Activated gamma-delta T cell treated with Interleukin-2 at 50 U/mL for 16 hours (primary cell): ENCODE measurements at regions not wholly inside any gene's neighbourhood (a gene's known extent, or its start where the extent isn't known, plus 50 kb on each side); places are given as distances from the start of the nearest gene placed in this dataset.
"Not testable (repeated sequence)": the region's sequence is repeated elsewhere in the genome, so short reads cannot be mapped to it uniquely, and the experiment has no call there.

Experiments used
- DNase-seq: peaks from one replicate; pipeline ENCODE4 v3.0.0-alpha.2; 2020

DNA sequence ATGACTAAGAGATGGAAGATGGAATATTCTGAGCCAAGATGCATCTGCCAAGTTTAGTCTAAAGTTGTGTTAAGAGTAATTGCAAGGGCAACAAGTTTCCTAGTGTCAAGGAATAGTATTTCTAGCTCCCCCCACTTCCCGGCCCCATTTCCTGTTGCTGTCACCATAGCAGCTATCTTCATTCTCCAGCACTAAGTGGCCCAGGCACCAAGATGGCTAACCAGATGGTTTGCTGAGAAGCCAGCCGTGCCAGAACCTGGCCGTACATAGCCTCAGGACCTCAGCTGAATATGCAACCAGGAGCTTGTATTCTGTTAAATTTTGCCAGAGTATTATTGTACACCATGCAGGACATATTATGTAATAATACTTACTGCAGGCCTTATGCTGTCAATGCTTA, 108.8 kb upstream of the UMPS start:
- no peak for DNase-seq

DNA sequence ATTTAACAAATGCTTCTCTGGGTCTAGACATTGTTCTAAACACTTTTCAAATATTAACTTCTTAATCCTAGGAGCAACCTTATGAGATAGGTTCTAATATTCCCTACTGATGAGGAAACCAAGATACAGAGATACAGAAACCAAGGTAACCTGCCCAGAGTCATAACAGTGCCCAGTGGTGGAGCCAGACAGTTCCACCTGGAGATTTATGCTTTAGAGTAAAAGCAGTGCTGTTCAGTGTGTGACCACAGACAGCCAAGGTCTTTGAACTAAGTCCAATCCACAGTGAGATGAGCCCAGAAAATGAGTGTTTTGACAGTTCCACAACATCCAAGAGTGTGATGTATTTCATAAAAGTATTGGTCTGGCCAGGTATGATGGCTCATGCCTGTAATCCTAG, 105.2 kb upstream of the UMPS start:
- DNase-seq = no peak

DNA sequence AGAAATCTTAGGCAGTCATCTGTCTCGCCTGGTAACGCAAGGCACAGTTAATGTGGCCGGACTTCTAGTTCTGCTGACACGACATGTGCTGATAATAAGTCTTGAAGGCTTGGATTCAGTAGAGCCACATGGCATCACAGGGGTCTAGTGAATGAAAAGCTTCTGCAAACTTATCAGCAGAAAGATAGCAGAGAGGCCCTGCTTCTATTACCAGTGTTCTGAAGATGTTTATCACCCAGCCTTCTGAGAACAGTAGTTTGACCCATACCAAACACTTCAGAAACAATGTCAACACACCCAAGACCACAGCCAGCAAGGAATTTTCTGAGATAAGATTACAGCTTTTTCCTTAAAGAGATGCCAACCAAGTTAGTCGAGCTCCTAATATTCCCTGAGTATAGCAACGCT, 102.7 kb upstream of the UMPS start:
- DNase-seq = no peak

DNA sequence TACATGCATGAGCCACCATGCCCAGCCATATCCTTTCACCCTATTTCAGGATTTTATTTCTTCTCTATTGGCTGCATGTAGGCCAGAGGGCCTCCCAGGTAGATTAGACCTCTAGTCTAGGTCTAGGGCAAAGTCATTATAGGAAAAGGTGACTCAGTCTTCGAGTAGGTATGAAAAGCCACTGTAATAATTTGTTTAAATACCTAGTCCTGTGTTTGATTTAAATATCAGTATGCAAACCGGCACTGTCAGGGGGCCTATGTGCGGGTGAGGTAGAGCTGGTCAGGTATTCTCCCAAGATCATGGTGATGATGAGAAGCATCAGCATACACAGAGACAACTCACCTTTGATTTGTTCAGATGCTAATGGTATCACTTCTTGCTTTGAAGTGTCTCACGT, 101.4 kb upstream of the UMPS start:
- DNase-seq = no peak

DNA sequence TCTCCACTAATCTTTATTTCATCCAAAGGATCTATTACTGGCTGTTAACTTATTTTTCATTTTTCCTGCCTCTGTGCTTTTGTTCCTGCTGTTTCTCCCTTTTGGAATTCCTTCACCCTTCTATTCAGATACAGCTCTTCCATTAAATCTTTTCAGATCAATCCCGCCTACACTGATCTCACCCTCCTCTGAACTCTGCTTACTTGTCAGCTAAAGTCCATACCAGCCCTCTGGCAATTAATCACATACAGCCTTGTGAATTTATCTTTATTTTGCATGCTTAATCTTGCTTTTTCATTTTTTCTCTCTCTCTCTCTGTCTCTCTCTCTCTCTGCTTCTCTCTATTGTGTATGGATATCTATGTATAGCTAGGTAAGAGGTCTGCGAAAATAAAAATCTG, 100.8 kb upstream of the UMPS start:
- DNase-seq = no peak

DNA sequence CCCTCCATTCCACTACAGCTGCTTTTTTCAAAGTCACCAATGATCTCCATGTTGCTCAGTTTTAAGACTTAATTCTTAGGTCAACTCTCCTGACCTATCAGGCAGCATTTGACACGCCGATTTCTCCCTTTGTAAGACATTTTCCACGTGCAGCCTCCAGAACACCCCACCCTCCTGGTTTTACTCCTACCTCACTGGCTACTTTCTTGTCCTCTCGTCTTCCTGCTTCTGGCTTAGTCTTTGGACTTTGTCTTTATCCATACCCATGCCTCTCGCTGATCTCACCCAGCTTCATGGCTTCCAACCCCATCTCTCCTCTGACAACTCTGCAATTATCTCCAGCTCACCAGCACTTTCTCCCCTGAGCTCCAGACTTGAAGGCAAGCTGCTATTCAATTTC, 99.3 kb upstream of the UMPS start:
- DNase-seq = no peak

DNA sequence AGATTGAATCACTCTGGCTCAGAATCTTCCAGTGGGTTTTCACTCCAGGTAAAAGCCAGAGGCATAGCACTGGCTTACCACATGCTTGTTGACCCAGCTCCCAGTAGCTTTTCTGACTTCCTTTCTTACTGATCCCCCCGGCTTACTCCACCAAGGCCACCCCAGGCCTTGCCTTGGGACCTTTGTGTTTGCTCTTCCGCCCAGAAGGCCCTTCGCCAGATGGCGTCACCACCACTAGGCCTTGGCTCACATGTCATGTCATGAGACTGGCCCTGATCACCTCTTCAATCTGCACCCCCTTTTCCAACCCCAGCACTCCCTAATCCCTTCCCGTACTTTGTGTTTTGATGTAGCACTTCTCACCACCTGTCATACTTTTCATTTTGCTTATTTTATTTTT, 98.5 kb upstream of the UMPS start:
- DNase-seq = no peak

DNA sequence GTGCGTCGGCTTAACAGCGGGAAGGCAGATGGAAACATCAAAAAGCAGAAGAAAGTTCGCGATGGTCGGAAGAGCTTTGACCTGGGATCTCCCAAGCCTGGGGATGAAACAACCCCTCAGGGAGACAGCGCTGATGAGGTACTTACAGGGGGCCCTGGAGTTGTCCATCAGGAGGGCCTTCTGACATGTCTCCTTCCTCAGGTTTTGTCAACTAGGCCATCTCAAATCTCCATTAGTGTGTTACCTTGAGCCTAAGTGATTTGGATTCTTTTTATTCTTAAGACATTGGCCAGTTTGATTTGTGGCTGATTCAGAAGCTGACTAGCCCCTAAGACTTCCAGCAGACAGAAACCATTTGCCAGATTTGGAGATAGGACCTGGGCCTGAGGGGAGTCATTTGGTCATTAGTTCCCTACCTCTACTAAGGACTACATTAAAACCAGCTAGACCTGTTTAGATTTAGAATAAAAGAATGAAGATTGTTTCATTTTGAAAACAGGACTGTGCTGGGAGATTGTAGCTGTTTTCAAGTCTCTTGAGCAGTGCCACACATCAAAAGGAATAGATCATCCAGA, 97.6 kb upstream of the UMPS start:
- DNase-seq = no peak

DNA sequence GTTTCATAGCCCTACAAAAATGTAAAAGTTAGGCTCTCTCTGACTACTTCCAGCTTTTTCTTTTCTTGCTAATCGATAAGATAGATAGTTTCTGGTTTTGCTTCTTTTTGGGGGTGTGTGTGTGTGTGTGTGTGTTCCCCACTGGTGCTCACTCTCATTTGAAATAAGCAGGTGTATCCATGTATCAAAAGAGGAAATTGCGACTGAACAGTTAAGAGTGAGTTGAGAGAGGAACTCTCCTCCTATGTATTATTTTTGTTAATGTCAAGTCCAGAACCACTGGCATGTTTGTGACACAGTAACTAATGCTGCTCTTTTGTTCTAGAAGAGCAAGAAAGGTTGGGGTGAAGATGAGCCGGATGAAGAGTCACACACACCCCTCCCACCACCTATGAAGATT, 96.7 kb upstream of the UMPS start:
- DNase-seq = no peak

DNA sequence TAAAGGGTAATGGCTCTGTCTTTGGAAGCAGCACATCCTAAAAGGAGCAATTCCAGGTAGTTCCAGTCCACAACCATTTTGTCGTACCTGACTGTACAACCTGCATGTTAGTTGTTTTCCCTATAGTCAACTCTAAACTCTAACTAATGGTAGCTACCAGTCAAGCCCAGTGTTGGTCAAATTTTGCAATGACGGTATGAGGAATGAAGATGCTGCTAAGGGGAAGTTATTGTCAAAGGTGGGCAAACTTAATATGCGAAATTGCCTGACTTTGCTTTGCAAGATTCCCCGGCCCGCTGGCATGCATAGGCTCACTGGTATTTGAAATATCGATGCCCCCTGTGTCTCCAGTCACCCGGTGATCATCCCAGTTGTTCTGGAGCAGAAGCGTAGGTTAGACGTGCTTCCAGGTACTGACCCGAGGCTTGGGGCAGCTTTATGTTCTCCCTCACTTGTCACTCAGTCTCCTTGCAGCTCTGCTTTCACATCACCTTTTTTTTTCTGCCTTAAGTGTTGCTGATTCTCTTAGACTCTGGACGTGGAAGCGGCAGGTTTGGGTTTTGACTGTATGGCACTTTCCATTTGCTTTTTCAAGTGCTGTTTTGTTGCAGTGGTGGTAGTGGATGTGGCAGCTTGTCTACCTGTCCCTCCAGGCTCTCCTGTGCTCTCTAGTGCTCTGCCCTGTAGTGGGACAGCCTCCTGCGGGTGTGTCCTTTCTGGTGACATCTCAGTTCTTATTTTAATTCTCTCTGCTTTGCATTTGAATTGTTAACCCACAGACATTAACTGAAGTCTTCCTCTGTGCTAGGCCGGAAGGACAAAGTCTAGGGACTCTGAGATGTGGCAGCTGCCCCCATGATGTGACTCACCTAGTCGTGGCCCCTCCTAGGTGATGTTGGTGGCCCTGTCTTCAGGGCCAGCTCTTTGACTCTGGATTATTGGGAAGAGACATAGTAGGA, 95.8 kb upstream of the UMPS start:
- DNase-seq = no peak

DNA sequence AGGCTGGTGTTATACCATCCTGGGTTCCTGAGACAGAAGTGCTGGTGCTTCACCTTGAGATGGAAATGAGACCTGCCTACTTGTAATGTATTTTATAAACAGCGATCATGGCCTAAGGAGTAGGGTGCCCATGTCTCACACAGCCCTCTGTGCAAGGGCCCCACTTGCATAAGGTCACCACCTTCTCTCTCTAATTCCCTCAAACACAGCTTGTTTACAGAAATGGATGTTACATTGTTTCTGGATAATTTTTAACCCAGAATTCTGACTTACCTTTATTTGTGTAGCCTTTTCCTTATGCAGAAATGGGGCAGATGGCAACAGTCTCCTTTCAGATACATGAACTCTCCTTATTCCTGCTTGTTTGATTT, 95.1 kb upstream of the UMPS start:
- DNase-seq = no peak

DNA sequence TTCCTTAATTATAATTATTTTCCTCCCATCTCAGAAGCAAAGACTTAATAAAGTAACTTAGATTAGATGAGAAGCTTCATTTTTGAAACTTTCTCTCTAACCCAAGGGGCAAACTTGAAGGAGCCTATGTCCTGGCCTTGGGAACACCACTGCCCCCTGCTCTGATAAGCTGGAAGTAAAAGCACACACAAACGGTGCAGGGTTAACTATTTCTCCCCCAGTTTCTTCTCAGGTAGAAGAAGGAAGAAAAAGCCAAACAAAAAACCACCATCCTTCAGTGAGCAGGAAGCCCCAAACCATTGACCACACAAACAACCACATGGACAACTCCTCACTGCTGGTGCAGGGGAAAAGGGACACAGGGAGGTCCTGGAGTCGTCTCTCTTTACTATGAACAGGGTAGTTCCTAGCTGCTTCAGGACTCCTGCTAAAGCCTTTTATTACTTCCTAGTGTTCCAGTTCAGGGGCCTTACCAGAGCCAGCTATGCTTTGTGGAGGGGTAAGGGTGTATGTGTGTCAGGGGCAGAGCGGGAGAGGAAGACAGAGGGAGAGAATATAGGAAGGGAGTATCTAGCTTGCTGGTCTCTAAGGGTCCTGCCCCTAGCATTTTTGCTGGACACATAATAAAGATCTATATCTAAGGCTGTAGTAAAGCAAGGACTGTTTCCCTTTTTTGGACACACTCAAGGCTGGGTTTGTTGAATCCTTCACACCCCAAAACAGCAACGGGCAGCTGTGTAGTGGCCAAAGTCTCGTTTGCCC, 94.0 kb upstream of the UMPS start:
- no peak for DNase-seq

DNA sequence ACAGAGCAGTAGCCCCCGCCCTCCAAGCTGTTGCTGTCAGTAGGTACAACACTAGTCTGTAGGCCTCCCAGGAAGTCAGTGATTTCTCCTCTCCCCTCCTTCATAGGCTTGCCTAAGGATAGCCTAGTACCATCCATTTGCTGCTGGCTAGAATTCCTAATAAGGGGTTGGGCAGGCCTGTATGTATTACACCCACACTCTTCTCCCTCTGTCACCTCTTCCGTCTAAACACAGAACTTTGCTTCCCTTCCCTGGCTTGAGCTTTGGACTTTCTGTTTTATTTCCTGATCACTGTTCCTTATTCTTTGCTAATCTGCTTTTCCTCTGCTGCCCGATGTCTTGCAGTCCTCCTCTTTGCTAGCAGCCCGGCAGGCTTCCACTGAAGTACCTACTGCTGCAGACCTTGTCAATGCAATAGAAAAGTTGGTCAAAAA, 93.4 kb upstream of the UMPS start:
- no peak for DNase-seq

DNA sequence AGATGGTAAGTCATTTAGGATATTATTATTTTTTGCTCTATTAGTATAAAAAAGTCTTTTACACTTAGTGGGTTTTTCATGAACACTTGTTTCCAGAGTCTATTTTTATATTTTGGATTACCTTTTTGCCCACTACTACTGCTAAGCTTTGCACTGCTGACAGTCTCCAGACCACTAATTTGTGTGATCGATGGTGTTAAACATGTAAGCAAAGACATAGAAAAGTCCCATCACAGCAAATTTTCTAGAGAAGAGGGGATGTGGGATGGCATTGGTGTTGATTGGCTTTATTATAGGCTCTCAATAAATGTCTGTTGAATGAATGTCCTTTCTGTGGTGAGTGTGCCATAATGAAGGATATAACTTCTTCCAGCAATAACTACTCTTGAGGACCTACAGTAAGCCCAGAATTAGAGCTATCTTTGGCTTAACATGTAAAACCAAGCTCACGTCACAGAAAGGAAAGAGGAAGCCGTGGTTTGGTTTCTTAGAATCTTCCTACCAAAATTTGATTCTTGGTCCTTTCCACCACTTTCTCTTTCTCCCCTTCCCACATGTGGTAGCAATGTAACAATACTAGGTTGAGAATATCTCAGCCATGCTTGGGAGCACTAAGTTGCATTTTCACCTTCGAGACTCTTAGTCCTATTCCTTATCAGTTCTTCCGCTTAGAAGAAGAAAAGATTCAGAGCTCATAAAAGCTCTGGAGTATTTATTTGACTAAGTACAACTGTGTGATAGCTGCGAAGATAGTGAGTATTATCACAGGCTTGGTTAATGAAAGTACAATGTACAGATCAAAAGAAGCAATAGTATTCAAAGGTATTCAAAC, 90.6 kb upstream of the UMPS start:
- DNase-seq = no peak

DNA sequence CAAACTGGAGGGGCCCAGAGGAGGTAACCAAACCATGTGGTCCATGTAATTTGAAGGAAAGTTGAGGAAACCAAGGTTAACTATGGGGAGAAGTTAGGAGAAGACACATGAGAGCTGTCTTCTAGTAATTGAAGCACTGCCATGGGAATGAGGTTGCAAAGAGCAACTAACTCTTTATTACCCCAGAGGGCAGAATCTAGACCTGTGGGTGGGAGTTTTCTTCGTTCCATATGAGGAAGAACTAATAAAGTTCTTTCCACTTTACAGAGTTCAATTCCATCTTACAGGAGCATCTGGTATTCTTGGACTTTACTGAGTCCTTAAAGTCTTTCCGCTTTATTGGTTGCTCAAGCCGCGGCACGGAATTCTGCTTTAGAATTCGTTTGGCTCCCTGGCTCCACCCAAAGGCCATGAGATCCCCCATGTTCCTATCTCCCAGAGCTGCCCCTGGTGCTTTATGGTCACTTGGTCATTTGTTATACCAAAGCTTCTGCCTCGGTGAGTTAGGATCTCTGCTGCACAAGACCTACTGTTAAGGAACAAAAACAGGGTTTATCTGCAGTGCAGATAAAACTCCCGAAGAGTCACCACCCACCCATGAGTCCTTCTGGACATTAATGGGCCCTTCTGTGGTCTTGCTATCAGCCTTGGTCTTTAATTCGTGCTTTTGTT, 89.5 kb upstream of the UMPS start:
- no peak for DNase-seq

DNA sequence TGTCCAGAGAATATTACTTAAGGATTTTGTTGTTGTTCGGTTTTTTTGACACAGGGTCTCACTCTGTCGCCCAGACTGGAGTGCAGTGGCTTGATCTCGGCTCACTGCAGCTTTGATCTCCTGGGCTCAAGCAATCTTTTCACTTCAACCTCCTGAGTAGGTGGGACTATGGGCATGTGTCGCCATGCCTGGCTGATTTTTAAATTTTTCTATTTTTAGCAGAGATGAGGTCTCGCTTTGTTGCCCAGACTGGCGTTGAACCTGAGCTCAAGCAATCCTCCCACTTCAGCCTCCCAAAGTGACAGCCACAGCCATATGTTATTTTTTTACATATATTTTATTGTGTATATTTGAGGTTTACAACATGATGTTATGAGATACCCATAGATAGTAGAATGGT, 86.8 kb upstream of the UMPS start:
- DNase-seq = no peak

DNA sequence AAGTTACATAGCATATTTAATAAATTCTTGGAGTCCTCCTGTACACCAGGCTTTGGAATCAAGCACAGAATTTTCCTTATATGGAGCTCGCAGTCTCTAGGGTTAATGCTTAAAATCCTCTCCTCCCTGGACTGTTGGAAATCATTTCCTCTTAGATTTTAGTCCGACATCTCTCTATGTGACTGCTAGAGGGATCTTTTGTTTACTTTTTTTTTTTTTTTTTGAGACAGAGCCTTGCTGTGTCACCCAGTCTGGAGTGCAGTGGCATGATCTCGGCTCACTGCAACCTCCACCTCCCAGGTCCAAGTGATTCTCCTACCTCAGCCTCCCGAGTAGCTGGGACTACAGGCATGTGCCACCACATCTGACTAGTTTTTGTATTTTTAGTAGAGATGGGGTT, 84.1 kb upstream of the UMPS start:
- not testable (repeated sequence) for DNase-seq

DNA sequence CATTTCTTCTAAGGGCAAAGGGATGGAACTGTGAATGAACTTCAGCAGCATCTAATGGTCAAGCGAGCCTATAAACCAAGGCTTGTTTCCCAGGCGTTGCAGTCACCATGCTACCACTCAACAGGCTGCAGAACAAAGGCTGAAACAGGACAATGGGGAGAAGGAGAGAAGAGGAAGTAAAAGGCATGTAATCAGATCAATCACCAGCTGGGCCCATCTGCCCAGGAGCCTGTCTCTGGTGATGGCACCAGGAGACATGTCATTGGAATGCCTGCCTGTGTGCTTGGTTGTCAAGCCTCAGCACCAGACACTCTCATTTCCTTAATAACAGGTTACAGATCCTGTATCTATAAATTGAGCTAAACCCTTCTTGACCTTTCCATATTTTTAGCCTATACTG, 81.7 kb upstream of the UMPS start:
- DNase-seq = no peak

DNA sequence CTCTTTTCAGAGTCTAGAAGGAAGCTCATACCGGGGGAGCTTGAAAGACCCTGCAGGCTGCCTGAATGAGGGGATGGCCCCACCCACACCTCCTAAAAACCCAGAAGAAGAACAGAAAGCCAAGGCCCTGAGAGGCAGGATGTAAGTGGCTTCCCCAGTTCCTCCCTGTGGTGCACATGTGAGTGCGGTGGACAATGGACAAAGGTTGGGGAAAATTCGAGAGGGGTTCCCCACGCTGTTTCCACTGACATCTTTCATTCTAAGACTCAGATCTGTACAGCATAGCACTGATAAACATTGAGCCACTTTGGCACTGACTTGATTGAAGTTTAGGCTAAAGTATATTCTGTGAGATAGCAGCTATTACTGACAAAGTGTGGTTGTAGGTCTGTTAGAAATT, 79.5 kb upstream of the UMPS start:
- DNase-seq = no peak

DNA sequence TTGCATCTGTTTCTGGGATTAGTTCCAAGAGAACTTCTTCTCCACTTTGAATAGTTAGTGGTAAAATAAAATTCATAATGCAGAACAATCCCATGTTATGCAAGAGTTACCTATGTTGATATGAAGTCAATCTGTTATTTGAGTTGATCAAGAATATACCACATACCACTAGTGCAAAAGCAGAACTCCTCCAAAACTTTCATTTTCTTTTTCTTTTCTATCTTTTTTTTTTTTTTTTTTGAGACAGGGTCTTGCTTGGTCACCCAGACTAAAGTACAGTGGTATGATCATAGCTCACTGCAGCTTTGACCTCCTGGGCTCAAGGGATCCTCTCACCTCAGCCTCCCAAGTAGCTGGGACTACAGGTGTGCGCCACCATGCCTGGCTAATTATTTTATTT, 78.8 kb upstream of the UMPS start:
- not testable (repeated sequence) for DNase-seq

DNA sequence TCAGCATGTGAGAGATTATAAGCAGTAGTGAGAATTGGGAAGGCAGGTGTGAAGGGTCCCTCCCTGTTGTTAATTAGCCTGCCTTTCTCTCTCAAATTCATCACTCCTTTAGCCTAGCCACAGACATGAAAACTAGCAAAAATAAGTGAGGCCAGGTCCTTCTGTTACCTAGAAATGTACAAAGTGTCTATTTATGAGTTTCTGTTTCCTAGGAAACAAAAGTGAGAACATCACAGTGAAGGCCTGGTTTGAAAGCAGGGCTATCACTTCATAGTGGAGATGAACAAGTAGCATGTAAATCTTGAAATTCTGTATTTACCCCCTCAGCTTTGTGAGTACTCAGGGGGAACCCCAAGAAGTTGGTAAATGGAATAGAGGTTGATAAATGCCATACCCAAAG, 78.2 kb upstream of the UMPS start:
- no peak for DNase-seq

DNA sequence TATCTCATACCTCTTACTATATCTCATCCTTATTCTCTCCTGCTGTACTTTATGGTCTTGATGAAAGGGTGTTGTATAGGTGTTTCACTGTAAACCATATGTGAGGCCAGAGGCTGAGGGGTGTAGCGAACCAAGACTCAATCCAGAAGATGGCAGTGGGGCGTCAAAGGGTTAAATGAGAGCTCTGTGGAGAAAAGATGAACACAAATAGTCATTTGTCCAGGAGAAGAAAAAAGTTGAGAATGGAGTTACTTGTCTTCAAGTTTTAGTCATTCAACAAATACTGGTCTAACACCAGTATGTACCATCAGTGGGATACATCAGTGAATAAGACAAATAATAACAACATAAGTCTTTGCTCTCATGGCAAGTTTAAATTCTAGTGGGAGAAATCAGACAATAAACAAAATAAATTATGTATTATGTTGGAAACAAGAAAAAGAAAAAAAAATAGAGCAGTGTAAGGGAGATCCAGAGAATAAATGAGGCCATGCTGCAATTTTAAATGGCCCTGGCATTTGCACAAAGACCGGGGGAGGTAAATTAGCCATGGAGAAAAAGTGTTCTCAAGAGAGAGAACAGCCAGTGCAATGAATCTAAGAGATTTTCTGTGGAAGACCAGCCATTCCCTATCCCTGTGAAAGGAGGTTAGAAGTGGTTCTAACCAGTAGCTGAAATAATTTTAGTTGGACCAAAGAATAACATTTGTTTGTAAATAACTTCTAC, 77.0 kb upstream of the UMPS start:
- no peak for DNase-seq
